Kidney epithelial cell (primary cell): ENCODE measurements at regions not wholly inside any gene's neighbourhood (a gene's known extent, or its start where the extent isn't known, plus 50 kb on each side); places are given as distances from the start of the nearest gene placed in this dataset.
"Not testable (repeated sequence)": the region's sequence is repeated elsewhere in the genome, so short reads cannot be mapped to it uniquely, and the experiment has no call there.

Experiments
- DNase-seq: peaks from one replicate; pipeline ENCODE4 v3.0.0-alpha.2; 2010; ENCODE audit warnings: low read depth
- H3K27me3 ChIP-seq: 2 replicates; pipeline ENCODE4 v1.6.0; 2011; ENCODE audit warnings: low read length; ENCODE audit not compliant: control insufficient read depth, insufficient read depth
- H3K36me3 ChIP-seq: 2 replicates; pipeline ENCODE4 v1.5.1; 2011; ENCODE audit warnings: low read length; ENCODE audit not compliant: control insufficient read depth, insufficient read depth
- H3K4me3 ChIP-seq: 2 replicates; pipeline ENCODE4 v1.5.1; 2011; ENCODE audit warnings: low read depth, mild to moderate bottlenecking, control low read depth, low read length
- CTCF ChIP-seq: IDR thresholded peaks from 2 replicates; pipeline ENCODE4 v1.5.1; 2011; ENCODE audit warnings: mild to moderate bottlenecking, moderate library complexity, low read length, control low read depth, inconsistent platforms; ENCODE audit not compliant: insufficient read depth, poor library complexity, severe bottlenecking

- TF ChIP-seq CTCF = no peak
- DNase-seq = no peak
- H3K4me3 ChIP-seq = no peak overlapping the region
- no peaks in the 10 kb centered on the region for H3K27me3 ChIP-seq
- H3K36me3 ChIP-seq = no peaks in the 10 kb centered on the region
These were observed 100.4 kb upstream of the NDN start for GRCh38 chr15:23787346-23788105.

GRCh38 chr15:23793191-23793680 lies 106.1 kb upstream of the NDN start:
- Histone ChIP-seq H3K27me3 (no peaks in the 10 kb centered on the region), H3K4me3 (no peak overlapping the region), H3K36me3 (no peaks in the 10 kb centered on the region)
- TF ChIP-seq CTCF = no peak
- no peak for DNase-seq

GRCh38 chr15:23797747-23798446 lies 110.8 kb upstream of the NDN start:
- Histone ChIP-seq H3K27me3 (no peaks in the 10 kb centered on the region), H3K4me3 (no peak overlapping the region), H3K36me3 (no peaks in the 10 kb centered on the region)
- no peak for DNase-seq
- no peak for TF ChIP-seq CTCF

GRCh38 chr15:23801881-23802280 lies 114.8 kb upstream of the NDN start:
- no peaks in the 10 kb centered on the region for H3K36me3 ChIP-seq
- TF ChIP-seq CTCF = no peak
- no peak overlapping the region for H3K4me3 ChIP-seq
- no peaks in the 10 kb centered on the region for H3K27me3 ChIP-seq
- no peak for DNase-seq

GRCh38 chr15:23802896-23803435 lies 115.9 kb upstream of the NDN start:
- not testable (repeated sequence) for H3K36me3 ChIP-seq, H3K4me3 ChIP-seq, DNase-seq, H3K27me3 ChIP-seq

- no peak for DNase-seq
- Histone ChIP-seq H3K36me3 (no peaks in the 10 kb centered on the region), H3K27me3 (no peaks in the 10 kb centered on the region), H3K4me3 (no peak overlapping the region)
- TF ChIP-seq CTCF = no peak
These were observed 119.9 kb upstream of the NDN start for GRCh38 chr15:23806980-23807379.
